GM18499 (cell line): ENCODE measurements at regions not wholly inside any gene's neighbourhood (a gene's known extent, or its start where the extent isn't known, plus 50 kb on each side); places are given as distances from the start of the nearest gene placed in this dataset.
"Not testable (repeated sequence)": the region's sequence is repeated elsewhere in the genome, so short reads cannot be mapped to it uniquely, and the experiment has no call there.

Source experiments
- ATAC-seq: cut with Tn5 transposase; IDR thresholded peaks from one replicate; pipeline ENCODE4 v1.9.1; 2021; ENCODE audit warnings: moderate number of reproducible peaks; ENCODE audit not compliant: insufficient read depth, unreplicated experiment

DNA sequence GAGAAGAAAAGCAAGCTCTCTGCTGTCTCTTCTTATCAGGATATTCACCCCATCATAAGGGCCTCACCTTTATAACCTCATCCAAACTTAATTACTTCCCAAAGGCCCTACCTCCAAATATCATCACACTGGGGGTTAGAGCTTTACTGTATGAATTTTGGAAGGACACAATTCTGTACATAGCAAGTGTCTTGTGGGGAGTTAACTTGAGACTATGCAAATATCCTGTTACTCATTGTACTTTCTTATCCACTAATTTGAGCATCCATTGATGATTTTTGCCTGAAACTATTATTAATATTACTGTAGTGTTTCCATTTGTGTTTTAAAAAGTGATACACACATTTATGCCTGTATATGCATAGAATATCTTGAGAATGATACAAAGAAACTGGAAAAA lies 129.1 kb upstream of the IVNS1ABP start:
- ATAC-seq: no peak

DNA sequence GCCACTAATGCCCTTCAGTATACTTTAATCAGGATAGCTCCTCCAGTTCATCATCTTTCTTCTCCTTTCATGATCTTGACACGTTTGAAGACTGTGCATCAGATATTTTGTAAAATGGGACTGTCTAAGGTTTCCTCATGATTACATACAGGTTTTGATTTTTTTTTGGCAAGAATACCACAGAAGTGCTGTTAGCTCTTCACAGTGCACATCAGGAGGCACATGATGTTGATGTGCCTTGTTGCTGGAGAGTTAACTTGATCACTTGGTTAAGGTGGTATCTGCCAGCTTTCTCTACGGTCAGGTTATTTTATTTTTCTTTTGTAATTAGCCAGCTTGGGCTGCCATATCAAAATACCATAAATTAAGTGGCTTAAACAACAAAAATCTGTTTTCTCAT lies 128.6 kb upstream of the IVNS1ABP start:
- no peak for ATAC-seq

- no peak for ATAC-seq
Observed at GRCh38 chr1:185444676-185445075, 127.6 kb upstream of the IVNS1ABP start.

DNA sequence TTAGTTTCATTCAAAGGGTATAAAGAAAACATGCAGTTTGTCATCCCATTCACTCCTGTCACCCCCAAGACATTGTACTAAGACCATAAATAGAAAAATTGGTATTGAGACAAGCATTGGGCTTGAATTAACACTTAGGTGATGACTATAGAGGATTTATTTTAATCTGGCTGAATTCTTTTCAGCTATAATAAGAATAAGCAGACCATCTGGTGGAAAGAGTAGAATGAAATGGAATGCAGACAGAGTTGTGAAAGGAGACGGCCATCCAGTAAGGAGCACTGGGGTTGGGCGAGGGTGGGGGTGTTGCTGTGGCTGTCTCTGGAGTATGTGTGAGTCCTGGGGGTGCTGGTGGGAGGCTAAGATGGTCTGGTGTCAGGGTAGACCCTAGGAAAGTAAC lies 125.0 kb upstream of the IVNS1ABP start:
- no peak for ATAC-seq

DNA sequence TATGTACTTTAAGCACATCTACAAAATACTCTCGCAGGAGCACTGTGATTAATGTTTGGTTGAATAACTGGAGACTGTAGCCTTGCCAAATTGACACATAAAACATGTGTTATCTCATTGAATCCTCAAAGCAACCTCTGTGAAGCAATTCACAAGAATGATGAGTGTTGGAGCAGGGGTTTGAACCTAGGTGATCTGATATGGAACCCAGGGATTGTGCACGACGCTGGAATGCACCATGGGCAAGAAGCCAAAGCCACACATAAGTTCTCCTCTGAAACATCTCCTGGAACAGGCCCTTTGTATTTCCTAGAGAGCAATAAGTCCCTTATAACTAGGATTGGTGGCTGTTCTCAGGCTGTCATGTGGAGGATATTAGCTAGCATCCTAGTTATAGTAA lies 124.6 kb upstream of the IVNS1ABP start:
- ATAC-seq: no peak

DNA sequence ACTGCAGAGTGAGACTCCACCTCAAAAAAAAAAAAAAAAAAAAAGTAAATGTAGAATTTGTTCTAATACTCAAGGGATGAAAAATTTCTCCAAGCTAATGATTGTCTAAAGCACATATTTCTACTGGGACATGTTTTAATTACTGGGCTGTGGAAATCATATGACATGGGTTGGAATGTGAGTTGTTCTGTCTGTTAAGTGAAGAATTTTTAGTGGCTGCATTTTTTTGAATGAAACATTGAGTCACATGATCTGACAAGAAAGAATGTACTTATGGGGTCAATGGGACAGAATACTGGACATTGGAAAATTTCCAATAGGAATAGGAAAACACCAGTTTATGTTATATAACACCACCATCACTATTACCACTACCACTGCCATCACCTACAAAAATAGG lies 123.8 kb upstream of the IVNS1ABP start:
- ATAC-seq: no peak

DNA sequence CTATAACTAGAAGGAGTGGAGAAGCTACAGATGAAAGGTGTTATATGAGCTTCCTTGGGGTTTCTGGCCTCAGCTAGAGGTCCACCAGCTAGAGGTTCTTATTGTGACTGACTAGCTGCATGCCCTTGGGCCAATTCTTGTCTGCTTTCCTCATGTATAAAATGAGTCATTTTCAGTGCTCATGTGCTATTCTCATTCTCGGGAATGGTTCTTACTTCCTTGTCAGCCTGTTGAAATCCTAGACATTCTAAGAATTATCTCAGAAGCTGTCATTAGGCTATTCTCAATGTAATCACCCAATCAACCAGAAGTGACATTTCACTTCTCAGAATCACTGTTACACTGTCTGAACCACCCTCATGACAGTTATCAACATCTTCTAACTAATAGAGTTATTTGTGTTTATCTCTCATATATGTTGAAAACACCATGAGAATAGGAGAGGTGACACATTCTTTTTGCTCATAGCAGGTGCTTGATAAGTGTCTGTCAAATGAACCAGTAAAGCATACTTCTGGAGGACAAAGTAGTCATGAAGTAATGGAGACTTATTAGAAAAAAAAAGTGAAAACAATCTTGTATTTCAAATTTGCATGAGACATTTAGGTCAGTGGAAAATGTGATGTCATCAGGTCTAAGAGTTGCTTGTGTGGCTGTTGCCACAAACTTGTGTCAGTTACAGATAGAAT lies 122.8 kb upstream of the IVNS1ABP start:
- ATAC-seq: peak; percentile 82

DNA sequence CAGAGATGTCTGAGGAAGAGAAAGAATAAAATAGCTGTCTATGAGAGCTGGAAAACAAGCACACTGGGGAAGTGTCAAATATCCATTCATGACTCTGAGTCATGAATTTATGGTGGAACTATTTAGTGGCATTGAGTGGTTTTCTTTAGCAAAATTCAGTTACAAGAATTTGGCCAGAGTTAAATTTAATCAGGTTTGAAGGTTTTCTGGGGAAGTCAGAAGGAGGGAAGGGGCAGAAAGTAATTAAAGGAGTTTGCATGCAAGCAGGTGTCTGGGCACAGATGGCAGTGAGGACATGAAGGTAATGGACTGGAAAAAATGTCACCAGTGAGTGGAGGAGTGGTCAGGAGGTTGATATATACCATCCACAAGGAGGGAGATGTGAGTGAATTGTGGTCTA lies 121.9 kb upstream of the IVNS1ABP start:
- no peak for ATAC-seq

GRCh38 chr1:185435696-185436379 lies 118.8 kb upstream of the IVNS1ABP start:
- ATAC-seq: no peak

GRCh38 chr1:185434721-185435120 lies 117.7 kb upstream of the IVNS1ABP start:
- ATAC-seq: no peak

- no peak for ATAC-seq
Observed at GRCh38 chr1:185433667-185434066, 116.6 kb upstream of the IVNS1ABP start.

GRCh38 chr1:185432948-185433347 lies 115.9 kb upstream of the IVNS1ABP start:
- no peak for ATAC-seq

GRCh38 chr1:185431612-185432011 lies 114.6 kb upstream of the IVNS1ABP start:
- ATAC-seq: no peak

DNA sequence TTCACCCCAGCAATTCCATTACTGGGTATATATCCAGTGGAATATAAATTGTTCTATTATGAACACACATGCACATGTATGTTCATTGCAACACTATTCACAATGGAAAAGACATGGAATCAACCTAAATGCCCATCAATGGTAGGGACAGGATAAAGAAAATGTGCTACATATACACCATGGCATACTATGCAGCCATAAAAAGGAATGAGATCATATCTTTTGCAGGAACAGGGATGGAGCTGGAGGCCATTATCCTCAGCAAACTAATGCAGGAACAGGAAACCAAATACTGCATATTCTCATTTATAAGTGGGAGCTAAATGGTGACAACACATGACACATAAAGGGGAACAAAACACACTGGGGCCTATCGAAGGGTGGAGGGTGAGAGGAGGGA lies 112.6 kb upstream of the IVNS1ABP start:
- not testable (repeated sequence) for ATAC-seq

GRCh38 chr1:185427776-185428175 lies 110.7 kb upstream of the IVNS1ABP start:
- ATAC-seq: no peak

DNA sequence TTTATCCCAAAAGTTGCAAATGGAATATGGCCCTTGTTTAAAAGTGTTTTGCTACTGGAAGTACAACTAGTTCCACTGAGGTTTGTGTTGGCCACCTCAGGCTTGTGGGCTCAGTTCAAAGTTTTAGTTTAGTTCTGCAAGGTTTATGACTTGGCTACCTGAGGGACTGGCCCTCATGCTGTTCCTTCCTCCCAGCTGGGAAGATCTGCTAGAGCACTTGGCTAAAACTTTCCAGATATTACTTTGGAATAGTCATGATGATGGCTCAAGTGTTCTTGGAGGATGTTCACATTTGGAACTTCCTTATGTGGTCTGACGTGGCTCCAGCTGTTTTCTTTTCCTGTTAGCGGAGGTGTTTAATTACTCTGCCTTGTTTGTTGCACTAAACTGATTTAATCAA lies 110.2 kb upstream of the IVNS1ABP start:
- ATAC-seq: no peak

- no peak for ATAC-seq
Observed at GRCh38 chr1:185426848-185427247, 109.8 kb upstream of the IVNS1ABP start.

GRCh38 chr1:185425163-185425562 lies 108.1 kb upstream of the IVNS1ABP start:
- ATAC-seq: no peak

DNA sequence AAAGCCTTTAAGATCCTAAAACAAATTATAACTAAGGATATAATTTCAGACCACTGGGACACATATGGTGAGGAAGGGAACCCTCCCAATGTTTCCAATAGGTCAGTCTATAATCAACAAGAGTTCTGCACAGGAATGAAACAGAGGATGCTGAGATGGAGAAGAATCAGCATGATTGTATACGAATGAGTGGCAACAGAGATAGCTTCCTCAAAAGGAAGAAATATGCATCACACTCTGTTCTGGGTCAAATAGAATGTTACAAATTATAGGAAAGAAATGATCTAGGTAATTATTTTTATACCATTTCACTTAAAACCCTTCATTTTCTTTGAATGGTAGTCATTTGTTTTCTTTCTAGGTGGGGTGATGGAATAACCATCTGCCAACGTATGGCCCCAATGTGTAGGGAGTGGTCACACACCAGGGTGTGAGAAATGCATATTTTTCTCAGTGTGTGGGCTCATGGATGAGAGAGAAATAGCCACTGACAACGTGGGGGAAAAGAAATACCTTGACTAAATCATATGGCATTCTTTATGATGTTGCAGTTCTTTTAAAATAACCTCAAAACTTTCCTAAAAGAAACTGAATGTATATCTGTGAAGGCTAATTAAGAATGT lies 104.6 kb upstream of the IVNS1ABP start:
- ATAC-seq: no peak

GRCh38 chr1:185420588-185421081 lies 103.6 kb upstream of the IVNS1ABP start:
- no peak for ATAC-seq

DNA sequence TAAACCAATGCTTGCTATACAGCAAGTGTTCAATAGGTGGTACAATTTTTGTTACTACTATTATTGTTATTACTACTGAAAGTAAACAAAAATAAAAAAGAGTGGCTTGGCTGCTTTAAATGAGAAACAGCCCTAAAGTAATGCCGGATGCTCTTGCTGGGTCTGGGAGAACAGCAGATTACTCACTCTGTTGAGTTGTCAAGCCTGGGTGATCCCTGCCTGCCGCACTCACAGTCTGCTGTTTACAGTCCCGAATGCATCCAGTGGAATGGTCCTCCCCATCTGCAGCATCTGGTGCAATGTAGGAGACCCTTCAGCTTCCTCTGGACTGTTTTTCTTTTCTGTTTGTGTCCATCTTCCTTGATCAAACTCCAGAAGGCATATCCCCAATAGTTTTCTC lies 102.7 kb upstream of the IVNS1ABP start:
- ATAC-seq: no peak

DNA sequence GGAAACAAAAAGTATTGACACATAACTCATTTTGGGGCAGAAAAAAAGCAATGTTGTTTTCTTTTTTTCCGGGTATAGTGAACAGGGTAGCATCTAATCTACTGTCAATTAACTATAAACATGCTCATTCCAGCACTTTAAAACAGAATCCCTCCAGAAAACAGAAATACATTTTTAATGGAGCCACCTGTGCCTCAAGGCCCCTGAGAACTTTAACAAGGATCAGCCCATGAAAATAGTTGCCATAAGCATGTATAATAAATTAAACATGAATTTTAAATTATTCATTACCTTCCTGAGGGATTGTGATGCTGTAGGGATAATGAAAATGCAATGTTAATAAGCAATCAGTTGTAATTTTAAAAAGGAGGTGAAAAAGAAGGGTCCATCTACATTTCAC lies 101.4 kb upstream of the IVNS1ABP start:
- no peak for ATAC-seq
